ENCODE measurements at regions not wholly inside any gene's neighbourhood (a gene's known extent, or its start where the extent isn't known, plus 50 kb on each side); places are given as distances from the start of the nearest gene placed in this dataset.

DNA sequence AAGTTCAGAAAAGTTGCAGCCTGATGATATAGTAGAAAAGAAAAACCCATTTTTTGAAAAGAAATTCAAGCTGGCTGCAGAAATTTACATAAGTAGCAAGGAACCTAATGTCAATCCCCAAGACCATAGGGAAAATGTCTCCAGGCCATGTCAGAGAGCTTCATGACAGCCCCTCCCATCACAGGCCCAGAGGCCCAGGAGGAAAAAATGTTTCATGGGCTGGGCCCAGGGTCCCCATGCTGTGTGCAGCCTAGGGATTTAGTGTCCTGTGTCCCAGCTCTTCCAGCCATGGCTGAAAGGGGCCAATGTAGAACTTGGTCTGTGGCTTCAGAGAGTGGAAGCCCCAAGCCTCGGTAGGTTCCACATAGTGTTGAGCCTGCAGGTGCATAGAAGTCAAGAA lies 220.3 kb downstream of the CSNK1G3 start:
- TF ChIP-seq, protein P1, sequence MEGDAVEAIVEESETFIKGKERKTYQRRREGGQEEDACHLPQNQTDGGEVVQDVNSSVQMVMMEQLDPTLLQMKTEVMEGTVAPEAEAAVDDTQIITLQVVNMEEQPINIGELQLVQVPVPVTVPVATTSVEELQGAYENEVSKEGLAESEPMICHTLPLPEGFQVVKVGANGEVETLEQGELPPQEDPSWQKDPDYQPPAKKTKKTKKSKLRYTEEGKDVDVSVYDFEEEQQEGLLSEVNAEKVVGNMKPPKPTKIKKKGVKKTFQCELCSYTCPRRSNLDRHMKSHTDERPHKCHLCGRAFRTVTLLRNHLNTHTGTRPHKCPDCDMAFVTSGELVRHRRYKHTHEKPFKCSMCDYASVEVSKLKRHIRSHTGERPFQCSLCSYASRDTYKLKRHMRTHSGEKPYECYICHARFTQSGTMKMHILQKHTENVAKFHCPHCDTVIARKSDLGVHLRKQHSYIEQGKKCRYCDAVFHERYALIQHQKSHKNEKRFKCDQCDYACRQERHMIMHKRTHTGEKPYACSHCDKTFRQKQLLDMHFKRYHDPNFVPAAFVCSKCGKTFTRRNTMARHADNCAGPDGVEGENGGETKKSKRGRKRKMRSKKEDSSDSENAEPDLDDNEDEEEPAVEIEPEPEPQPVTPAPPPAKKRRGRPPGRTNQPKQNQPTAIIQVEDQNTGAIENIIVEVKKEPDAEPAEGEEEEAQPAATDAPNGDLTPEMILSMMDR (IDR thresholded peaks at IDR 0.05 in 8 of 11, conservative IDR thresholded peaks at IDR 0.05 in 3 of 11) = no peak
- TF ChIP-seq POLR2AphosphoS5 (IDR thresholded peaks at IDR 0.05) = no peak

All from spleen (tissue), 7 donors.